BLaER1 treated with 17β-estradiol and CSF1 and Interleukin-3, amounts not matched to agents 10 nM and 100 nM (cell line): ENCODE measurements at regions not wholly inside any gene's neighbourhood (a gene's known extent, or its start where the extent isn't known, plus 50 kb on each side); places are given as distances from the start of the nearest gene placed in this dataset.
A peak's percentile ranks its signal among the peaks of the same experiment; 100 is the strongest.

Experiments used
- H3K27ac ChIP-seq, 11 experiments: shearing (Covaris generic); formaldehyde crosslinking; 2 replicates each; pipeline ENCODE4 v1.8.1; 2022
- H3K27me3 ChIP-seq, 11 experiments: shearing (Covaris generic); formaldehyde crosslinking; 2 replicates each; pipeline ENCODE4 v1.8.1; 2022
- H3K36me3 ChIP-seq, 11 experiments: shearing (Covaris generic); formaldehyde crosslinking; 2 replicates each; pipeline ENCODE4 v1.8.1; 2022
- H3K4me1 ChIP-seq, 10 experiments: shearing (Covaris generic); formaldehyde crosslinking; 2 replicates each; pipeline ENCODE4 v1.8.1; 2022
- H3K4me2 ChIP-seq, 11 experiments: shearing (Covaris generic); formaldehyde crosslinking; 2 replicates each; pipeline ENCODE4 v1.8.1; 2022
- H3K4me3 ChIP-seq, 10 experiments: shearing (Covaris generic); formaldehyde crosslinking; 2 replicates each; pipeline ENCODE4 v1.8.1; 2022
- H3K9ac ChIP-seq, 11 experiments: shearing (Covaris generic); formaldehyde crosslinking; 2 replicates each; pipeline ENCODE4 v1.8.1; 2022
- H3K9me3 ChIP-seq, 11 experiments: shearing (Covaris generic); formaldehyde crosslinking; replicated peaks in 1 of 11; 2 replicates each; pipeline ENCODE4 v1.8.1; 2022
- H4K20me1 ChIP-seq, 11 experiments: shearing (Covaris generic); formaldehyde crosslinking; 2 replicates each; pipeline ENCODE4 v1.8.1; 2022
- Cebpa-rat ChIP-seq, 11 experiments: shearing (Covaris generic); IDR thresholded peaks; 2 replicates each; pipeline ENCODE4 v1.8.1; 2022

GRCh38 chr20:22696759-22697158 is 112.4 kb upstream of the FOXA2 start:
- TF ChIP-seq Cebpa-rat (IDR thresholded peaks at IDR 0.05), result no peak
- no peaks in the 10 kb centered on the region for H3K27me3 ChIP-seq
- no peaks in the 10 kb centered on the region for H3K36me3 ChIP-seq
- no peak overlapping the region for H3K4me2 ChIP-seq
- 0 out of 22 replicates have a peak, but pooled peaks cover 0 to 4% (median 0%) of the 10 kb centered on the region in 11 experiments for H3K9me3 ChIP-seq
- H3K4me3 ChIP-seq, result no peak overlapping the region
- H4K20me1 ChIP-seq, result no peaks in the 10 kb centered on the region
- no peak overlapping the region for H3K27ac ChIP-seq
- H3K4me1 ChIP-seq, result peaks cover 4 to 11% (median 5%) of the 10 kb centered on the region in 10 experiments; a peak in 16 of 20 replicates
- H3K9ac ChIP-seq, result no peak overlapping the region

GRCh38 chr20:22698259-22698842 is 114.0 kb upstream of the FOXA2 start:
- Histone ChIP-seq H3K9ac (no peak overlapping the region), H3K36me3 (no peaks in the 10 kb centered on the region), H3K9me3 (0 out of 22 replicates have a peak, but pooled peaks cover 0 to 4% (median 0%) of the 10 kb centered on the region in 11 experiments), H3K4me2 (no peak overlapping the region), H3K27ac (no peak overlapping the region), H3K4me1 (peaks cover 0 to 4% (median 0%) of the 10 kb centered on the region in 10 experiments; a peak in 1 of 20 replicates), H3K4me3 (no peak overlapping the region), H3K27me3 (no peaks in the 10 kb centered on the region), H4K20me1 (no peaks in the 10 kb centered on the region)
- TF ChIP-seq Cebpa-rat (IDR thresholded peaks at IDR 0.05), result no peak

DNA sequence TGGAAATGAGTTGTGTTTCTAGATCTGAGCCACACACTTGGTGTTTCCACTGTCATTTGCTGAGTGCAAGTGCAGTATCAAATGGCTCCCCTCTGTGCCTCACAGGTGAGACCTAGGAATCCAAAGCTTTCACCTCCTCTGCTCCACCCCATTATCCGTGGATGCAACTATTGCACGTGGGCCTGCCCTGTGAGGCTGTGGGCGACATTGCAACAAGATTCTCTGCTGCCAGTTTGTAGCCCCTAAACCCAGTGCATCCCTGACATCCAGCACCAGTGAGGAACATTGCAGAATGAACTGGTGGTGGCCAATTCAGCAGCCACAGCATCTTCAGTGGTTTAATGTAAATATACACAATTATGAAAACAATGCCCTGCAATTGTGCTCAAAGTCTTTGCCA is 115.0 kb upstream of the FOXA2 start:
- Histone ChIP-seq H3K36me3 (no peaks in the 10 kb centered on the region), H3K27ac (no peak overlapping the region), H3K4me1 (peaks cover 0 to 4% (median 0%) of the 10 kb centered on the region in 10 experiments; a peak in 1 of 20 replicates)

DNA sequence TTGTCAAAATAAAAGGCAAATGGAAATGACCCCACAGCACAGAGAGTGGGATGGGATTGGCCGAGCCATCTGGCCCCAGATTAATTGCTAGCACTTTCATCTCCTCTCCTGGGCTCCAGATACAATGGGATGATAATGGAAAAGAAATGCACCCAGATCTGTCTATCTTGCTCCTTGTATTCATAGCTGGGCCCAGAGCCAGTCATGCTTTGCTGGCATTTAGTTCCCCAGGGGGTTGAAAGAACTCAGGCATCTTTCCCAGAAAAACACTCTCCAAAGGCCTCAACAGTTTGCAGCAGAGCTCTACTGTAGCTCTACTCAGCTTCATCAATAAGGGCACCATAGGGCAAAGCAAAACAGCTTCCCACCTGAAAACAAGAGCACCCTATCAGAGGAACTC is 116.0 kb upstream of the FOXA2 start:
- H3K4me3 ChIP-seq, result no peak overlapping the region
- H3K27ac ChIP-seq, result no peak overlapping the region
- no peak for TF ChIP-seq Cebpa-rat (IDR thresholded peaks at IDR 0.05)
- H3K9ac ChIP-seq, result no peak overlapping the region
- no peaks in the 10 kb centered on the region for H3K27me3 ChIP-seq
- no peaks in the 10 kb centered on the region for H4K20me1 ChIP-seq
- H3K36me3 ChIP-seq, result no peaks in the 10 kb centered on the region
- H3K9me3 ChIP-seq, result peaks cover 0 to 10% (median 5%) of the 10 kb centered on the region in 11 experiments; a peak in 6 of 22 replicates
- no peaks in the 10 kb centered on the region for H3K4me1 ChIP-seq
- H3K4me2 ChIP-seq, result no peak overlapping the region

More for the DNA sequence above, 115.0 kb upstream of the FOXA2 start:
- H3K4me3 ChIP-seq, result no peak overlapping the region
- H3K9me3 ChIP-seq, result peaks cover 0 to 4% (median 0%) of the 10 kb centered on the region in 11 experiments; a peak in 5 of 22 replicates
- H4K20me1 ChIP-seq, result no peaks in the 10 kb centered on the region
- H3K4me2 ChIP-seq, result no peak overlapping the region
- H3K27me3 ChIP-seq, result no peaks in the 10 kb centered on the region
- no peak for TF ChIP-seq Cebpa-rat (IDR thresholded peaks at IDR 0.05)
- H3K9ac ChIP-seq, result no peak overlapping the region

- Histone ChIP-seq H4K20me1 (no peaks in the 10 kb centered on the region), H3K36me3 (no peaks in the 10 kb centered on the region), H3K4me1 (no peaks in the 10 kb centered on the region), H3K4me3 (no peak overlapping the region), H3K27me3 (no peaks in the 10 kb centered on the region), H3K9me3 (peaks cover 0 to 14% (median 5%) of the 10 kb centered on the region in 11 experiments; a peak in 7 of 22 replicates), H3K4me2 (no peak overlapping the region), H3K27ac (no peak overlapping the region), H3K9ac (no peak overlapping the region)
- no peak for TF ChIP-seq Cebpa-rat (IDR thresholded peaks at IDR 0.05)
These were observed 117.4 kb upstream of the FOXA2 start for GRCh38 chr20:22701679-22702308.

DNA sequence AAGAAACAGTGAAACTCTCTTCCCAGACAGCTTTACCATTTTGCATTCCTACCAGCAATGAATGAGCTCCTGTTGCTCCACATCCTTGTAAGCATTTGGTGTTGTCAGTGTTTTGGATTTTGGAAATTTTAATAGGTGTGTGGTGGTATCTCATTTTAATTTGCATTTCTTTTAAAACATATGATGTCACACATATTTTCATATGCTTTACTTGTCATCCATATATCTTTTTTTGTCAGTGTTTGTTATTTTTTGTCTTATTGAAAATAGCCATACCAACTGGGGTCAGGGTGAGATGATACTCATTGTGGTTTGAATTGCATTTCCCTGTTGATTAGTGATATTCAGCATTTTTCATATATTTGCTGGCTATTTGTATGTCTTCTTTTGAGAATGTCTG is 119.5 kb upstream of the FOXA2 start:
- H3K27ac ChIP-seq, result no peak overlapping the region

GRCh38 chr20:22711971-22712755 is 127.8 kb upstream of the FOXA2 start:
- H3K27me3 ChIP-seq, result no peaks in the 10 kb centered on the region
- no peak overlapping the region for H3K4me2 ChIP-seq
- H3K9ac ChIP-seq, result no peak overlapping the region
- H3K36me3 ChIP-seq, result no peaks in the 10 kb centered on the region
- H3K4me1 ChIP-seq, result peaks cover 6 to 17% (median 12%) of the 10 kb centered on the region in 10 experiments
- no peaks in the 10 kb centered on the region for H4K20me1 ChIP-seq
- no peak overlapping the region for H3K4me3 ChIP-seq
- peaks cover 5 to 21% (median 14%) of the 10 kb centered on the region in 11 experiments; a peak in 13 of 22 replicates for H3K9me3 ChIP-seq
- no peak for TF ChIP-seq Cebpa-rat (IDR thresholded peaks at IDR 0.05)
- H3K27ac ChIP-seq, result no peak overlapping the region

More for the DNA sequence above, 119.5 kb upstream of the FOXA2 start:
- H3K4me2 ChIP-seq, result no peak overlapping the region
- H3K4me1 ChIP-seq, result no peaks in the 10 kb centered on the region
- H3K9me3 ChIP-seq, result peaks cover 0 to 14% (median 5%) of the 10 kb centered on the region in 11 experiments; a peak in 7 of 22 replicates
- H3K36me3 ChIP-seq, result no peaks in the 10 kb centered on the region
- H4K20me1 ChIP-seq, result no peaks in the 10 kb centered on the region
- no peak overlapping the region for H3K4me3 ChIP-seq
- H3K9ac ChIP-seq, result no peak overlapping the region
- H3K27me3 ChIP-seq, result no peaks in the 10 kb centered on the region
- TF ChIP-seq Cebpa-rat (IDR thresholded peaks at IDR 0.05), result no peak

GRCh38 chr20:22716821-22717351 is 132.5 kb upstream of the FOXA2 start:
- Histone ChIP-seq H3K27ac (peak overlapping the region in 2 of 11 experiments; percentile 10 to 21; a peak in 2 of 22 replicates), H3K4me1 (peaks cover 23 to 52% (median 40%) of the 10 kb centered on the region in 10 experiments), H3K9ac (no peak overlapping the region), H3K36me3 (no peaks in the 10 kb centered on the region), H3K4me3 (no peak overlapping the region), H3K27me3 (no peaks in the 10 kb centered on the region), H3K9me3 (peaks cover 5 to 20% (median 14%) of the 10 kb centered on the region in 11 experiments; a peak in 13 of 22 replicates), H3K4me2 (peak overlapping the region; percentile 8 to 89 (median 63); a peak in 21 of 22 replicates), H4K20me1 (no peaks in the 10 kb centered on the region)
- TF ChIP-seq Cebpa-rat (IDR thresholded peaks at IDR 0.05), result no peak

GRCh38 chr20:22717466-22717865 is 133.1 kb upstream of the FOXA2 start:
- no peak overlapping the region for H3K9ac ChIP-seq
- no peak for TF ChIP-seq Cebpa-rat (IDR thresholded peaks at IDR 0.05)
- peaks cover 23 to 52% (median 40%) of the 10 kb centered on the region in 10 experiments for H3K4me1 ChIP-seq
- 0 out of 22 replicates have a peak overlapping the region, but pooled peaks of 1 of the 11 experiments have one; percentile 10 for H3K27ac ChIP-seq
- peak overlapping the region; percentile 8 to 89 (median 63); a peak in 19 of 22 replicates for H3K4me2 ChIP-seq
- peaks cover 5 to 20% (median 14%) of the 10 kb centered on the region in 11 experiments; a peak in 13 of 22 replicates for H3K9me3 ChIP-seq
- H4K20me1 ChIP-seq, result no peaks in the 10 kb centered on the region
- no peaks in the 10 kb centered on the region for H3K27me3 ChIP-seq
- H3K4me3 ChIP-seq, result no peak overlapping the region
- H3K36me3 ChIP-seq, result no peaks in the 10 kb centered on the region
